HepG2 (cell line): ENCODE measurements at regions not wholly inside any gene's neighbourhood (a gene's known extent, or its start where the extent isn't known, plus 50 kb on each side); places are given as distances from the start of the nearest gene placed in this dataset.

ENCODE experiments used
- ATM ChIP-seq: fragments of 450-650 bp; IDR thresholded peaks from 2 replicates; pipeline ENCODE4 v1.7.1; 2017; ENCODE audit warnings: mild to moderate bottlenecking, borderline replicate concordance
- CHCHD3 ChIP-seq: sonication (generic); formaldehyde crosslinking; IDR thresholded peaks from 2 replicates; pipeline ENCODE4 v1.8.0; 2022; ENCODE audit warnings: mild to moderate bottlenecking, missing genetic modification reagents, moderate library complexity
- CHD4 ChIP-seq: fragments of 200-600 bp; sonication (generic); IDR thresholded peaks from 2 replicates; pipeline ENCODE4 v1.7.0; 2017; ENCODE audit warnings: mild to moderate bottlenecking, low read length, borderline replicate concordance
- IRF2 ChIP-seq: IDR thresholded peaks from 2 replicates; pipeline ENCODE4 v1.6.1; 2018; ENCODE audit warnings: missing genetic modification reagents, missing compliant biosample characterization
- KLF13 ChIP-seq: sonication (generic); formaldehyde crosslinking; IDR thresholded peaks from 2 replicates; pipeline ENCODE4 v1.4.0; 2020; ENCODE audit warnings: mild to moderate bottlenecking, missing genetic modification reagents
- MAFG ChIP-seq: sonication (generic); formaldehyde crosslinking; IDR thresholded peaks from 2 replicates; pipeline ENCODE4 v1.5.1; 2020; ENCODE audit warnings: mild to moderate bottlenecking, missing genetic modification reagents
- MTF1 ChIP-seq: sonication (generic); formaldehyde crosslinking; IDR thresholded peaks from 2 replicates; pipeline ENCODE4 v1.5.0; 2020; ENCODE audit warnings: missing genetic modification reagents
- NONO ChIP-seq, 2 experiments: fragments of 450-650 bp in 1 of 2; sonication (generic) in 1 of 2; formaldehyde crosslinking in 1 of 2; IDR thresholded peaks in 1 of 2; conservative IDR thresholded peaks in 1 of 2; 2 replicates each; pipeline versions ENCODE4 v1.6.1 to v1.8.0; 2017 to 2022; ENCODE audit warnings: mild to moderate bottlenecking in 1 of 2, missing genetic modification reagents in 1 of 2, moderate library complexity in 1 of 2
- NR2C2 ChIP-seq: sonication (generic); formaldehyde crosslinking; IDR thresholded peaks from 2 replicates; pipeline ENCODE4 v1.4.0; 2020; ENCODE audit warnings: missing genetic modification reagents, mild to moderate bottlenecking, moderate library complexity, borderline replicate concordance
- PHF8 ChIP-seq: sonication (generic); formaldehyde crosslinking; IDR thresholded peaks from 2 replicates; pipeline ENCODE4 v1.5.0; 2020; ENCODE audit warnings: missing genetic modification reagents
- RARA ChIP-seq: IDR thresholded peaks from 2 replicates; pipeline ENCODE4 v1.6.1; 2016; ENCODE audit warnings: missing genetic modification reagents, missing compliant biosample characterization
- TAF15 ChIP-seq: fragments of 200-400 bp; formaldehyde crosslinking; IDR thresholded peaks from one replicate; pipeline ENCODE4 v1.6.1; 2018; ENCODE audit warnings: mild to moderate bottlenecking, low read depth, low read length; ENCODE audit not compliant: poor library complexity, severe bottlenecking
- U2AF2 ChIP-seq: fragments of 200-400 bp; formaldehyde crosslinking; IDR thresholded peaks from 2 replicates; pipeline ENCODE4 v1.6.1; 2017; ENCODE audit warnings: low read depth, mild to moderate bottlenecking, low read length
- ZFP90 ChIP-seq: sonication (generic); formaldehyde crosslinking; IDR thresholded peaks from 2 replicates; pipeline ENCODE4 v1.8.0; 2022; ENCODE audit warnings: missing genetic modification reagents, mild to moderate bottlenecking, inconsistent platforms, borderline replicate concordance
- ZNF484 ChIP-seq: sonication (generic); formaldehyde crosslinking; IDR thresholded peaks from 2 replicates; pipeline ENCODE4 v1.5.1; 2020; ENCODE audit warnings: mild to moderate bottlenecking, low read depth, missing genetic modification reagents, borderline replicate concordance
- ZNF543 ChIP-seq: sonication (generic); formaldehyde crosslinking; IDR thresholded peaks from 2 replicates; pipeline ENCODE4 v1.4.0; 2020; ENCODE audit warnings: mild to moderate bottlenecking, missing genetic modification reagents
- ZNF790 ChIP-seq: sonication (generic); formaldehyde crosslinking; IDR thresholded peaks from 2 replicates; pipeline ENCODE4 v1.8.0; 2022; ENCODE audit warnings: missing genetic modification reagents, mild to moderate bottlenecking, borderline replicate concordance
- TF ChIP-seq, protein P1 (sequence below): sonication (generic); formaldehyde crosslinking; IDR thresholded peaks from 2 replicates; pipeline ENCODE4 v1.5.1; 2020; ENCODE audit warnings: missing genetic modification reagents, mild to moderate bottlenecking, borderline replicate concordance
- TF ChIP-seq, protein P2 (sequence below): sonication (generic); formaldehyde crosslinking; conservative IDR thresholded peaks from 2 replicates; pipeline ENCODE4 v1.4.0; 2020; ENCODE audit warnings: missing genetic modification reagents
- TF ChIP-seq, protein P3 (sequence below): sonication (generic); formaldehyde crosslinking; IDR thresholded peaks from 2 replicates; pipeline ENCODE4 v1.5.1; 2020; ENCODE audit warnings: mild to moderate bottlenecking, missing genetic modification reagents, borderline replicate concordance

DNA sequence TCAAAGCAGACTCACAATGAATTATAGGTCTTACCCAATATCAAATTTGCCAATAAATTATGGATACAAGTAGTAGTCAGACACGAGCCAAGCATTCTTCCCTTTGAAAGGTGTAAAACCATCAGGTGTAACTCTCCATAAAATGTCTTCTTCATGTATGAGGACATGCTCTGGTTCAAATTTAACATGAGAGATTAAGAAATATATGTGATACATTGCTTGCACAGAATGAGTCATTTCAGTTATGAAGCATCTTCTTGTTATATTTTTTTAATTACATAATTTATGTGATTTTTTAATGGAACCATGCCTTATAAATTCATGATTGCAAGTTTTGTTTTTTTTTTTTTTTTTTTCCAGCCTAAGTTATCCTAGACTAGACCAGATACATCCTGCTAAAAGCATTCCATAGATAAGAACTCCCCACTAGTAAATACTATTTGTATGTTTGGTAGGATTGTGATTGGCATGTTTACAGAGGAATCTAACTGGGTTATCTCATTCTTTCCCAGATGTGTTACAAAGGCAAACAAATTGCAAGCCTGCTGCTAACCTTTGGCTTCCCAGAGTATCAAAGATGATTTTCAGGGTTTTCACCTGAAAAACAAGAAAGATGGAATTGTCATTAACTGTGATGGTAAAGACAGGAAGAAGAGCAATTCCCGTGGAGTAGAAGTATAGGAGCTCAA lies 621.9 kb downstream of the XIRP2 start (continued):
- TF ChIP-seq ZNF484 (CRISPR knock-in tag) (no peak), NONO (IDR thresholded peaks at IDR 0.05) (no peak), NONO (CRISPR knock-in tag; conservative IDR thresholded peaks at IDR 0.05) (0 out of 2 replicates have a peak, but pooled peaks have one; percentile 28), PHF8 (CRISPR knock-in tag) (no peak), MTF1 (CRISPR knock-in tag) (no peak), U2AF2 (no peak), ZNF543 (CRISPR knock-in tag) (no peak), MAFG (CRISPR knock-in tag) (no peak), ZFP90 (CRISPR knock-in tag) (no peak), KLF13 (no peak), IRF2 (CRISPR knock-in tag) (peak; percentile 44; the same call in 1 of the 2 replicates), TAF15 (no peak), ZNF790 (CRISPR knock-in tag) (no peak), CHCHD3 (CRISPR knock-in tag) (no peak), RARA (peak; percentile 80), ATM (no peak), NR2C2 (CRISPR knock-in tag) (no peak), CHD4 (peak; percentile 53; the same call in 1 of the 2 replicates)
- TF ChIP-seq, protein P1, sequence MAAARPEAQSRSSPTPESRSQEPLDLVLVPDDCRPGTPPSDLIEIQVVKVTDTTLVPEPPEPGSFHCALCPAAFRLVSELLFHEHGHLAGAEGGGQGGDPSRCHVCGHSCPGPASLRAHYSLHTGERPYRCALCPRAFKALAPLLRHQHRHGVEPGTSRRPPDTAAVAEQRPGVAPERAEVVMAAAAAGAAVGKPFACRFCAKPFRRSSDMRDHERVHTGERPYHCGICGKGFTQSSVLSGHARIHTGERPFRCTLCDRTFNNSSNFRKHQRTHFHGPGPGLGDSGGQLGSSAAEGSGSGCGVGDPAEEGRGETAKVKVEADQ (CRISPR knock-in tag) = no peak
- TF ChIP-seq, protein P2, sequence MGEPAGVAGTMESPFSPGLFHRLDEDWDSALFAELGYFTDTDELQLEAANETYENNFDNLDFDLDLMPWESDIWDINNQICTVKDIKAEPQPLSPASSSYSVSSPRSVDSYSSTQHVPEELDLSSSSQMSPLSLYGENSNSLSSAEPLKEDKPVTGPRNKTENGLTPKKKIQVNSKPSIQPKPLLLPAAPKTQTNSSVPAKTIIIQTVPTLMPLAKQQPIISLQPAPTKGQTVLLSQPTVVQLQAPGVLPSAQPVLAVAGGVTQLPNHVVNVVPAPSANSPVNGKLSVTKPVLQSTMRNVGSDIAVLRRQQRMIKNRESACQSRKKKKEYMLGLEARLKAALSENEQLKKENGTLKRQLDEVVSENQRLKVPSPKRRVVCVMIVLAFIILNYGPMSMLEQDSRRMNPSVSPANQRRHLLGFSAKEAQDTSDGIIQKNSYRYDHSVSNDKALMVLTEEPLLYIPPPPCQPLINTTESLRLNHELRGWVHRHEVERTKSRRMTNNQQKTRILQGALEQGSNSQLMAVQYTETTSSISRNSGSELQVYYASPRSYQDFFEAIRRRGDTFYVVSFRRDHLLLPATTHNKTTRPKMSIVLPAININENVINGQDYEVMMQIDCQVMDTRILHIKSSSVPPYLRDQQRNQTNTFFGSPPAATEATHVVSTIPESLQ (CRISPR knock-in tag) = no peak
- TF ChIP-seq, protein P3, sequence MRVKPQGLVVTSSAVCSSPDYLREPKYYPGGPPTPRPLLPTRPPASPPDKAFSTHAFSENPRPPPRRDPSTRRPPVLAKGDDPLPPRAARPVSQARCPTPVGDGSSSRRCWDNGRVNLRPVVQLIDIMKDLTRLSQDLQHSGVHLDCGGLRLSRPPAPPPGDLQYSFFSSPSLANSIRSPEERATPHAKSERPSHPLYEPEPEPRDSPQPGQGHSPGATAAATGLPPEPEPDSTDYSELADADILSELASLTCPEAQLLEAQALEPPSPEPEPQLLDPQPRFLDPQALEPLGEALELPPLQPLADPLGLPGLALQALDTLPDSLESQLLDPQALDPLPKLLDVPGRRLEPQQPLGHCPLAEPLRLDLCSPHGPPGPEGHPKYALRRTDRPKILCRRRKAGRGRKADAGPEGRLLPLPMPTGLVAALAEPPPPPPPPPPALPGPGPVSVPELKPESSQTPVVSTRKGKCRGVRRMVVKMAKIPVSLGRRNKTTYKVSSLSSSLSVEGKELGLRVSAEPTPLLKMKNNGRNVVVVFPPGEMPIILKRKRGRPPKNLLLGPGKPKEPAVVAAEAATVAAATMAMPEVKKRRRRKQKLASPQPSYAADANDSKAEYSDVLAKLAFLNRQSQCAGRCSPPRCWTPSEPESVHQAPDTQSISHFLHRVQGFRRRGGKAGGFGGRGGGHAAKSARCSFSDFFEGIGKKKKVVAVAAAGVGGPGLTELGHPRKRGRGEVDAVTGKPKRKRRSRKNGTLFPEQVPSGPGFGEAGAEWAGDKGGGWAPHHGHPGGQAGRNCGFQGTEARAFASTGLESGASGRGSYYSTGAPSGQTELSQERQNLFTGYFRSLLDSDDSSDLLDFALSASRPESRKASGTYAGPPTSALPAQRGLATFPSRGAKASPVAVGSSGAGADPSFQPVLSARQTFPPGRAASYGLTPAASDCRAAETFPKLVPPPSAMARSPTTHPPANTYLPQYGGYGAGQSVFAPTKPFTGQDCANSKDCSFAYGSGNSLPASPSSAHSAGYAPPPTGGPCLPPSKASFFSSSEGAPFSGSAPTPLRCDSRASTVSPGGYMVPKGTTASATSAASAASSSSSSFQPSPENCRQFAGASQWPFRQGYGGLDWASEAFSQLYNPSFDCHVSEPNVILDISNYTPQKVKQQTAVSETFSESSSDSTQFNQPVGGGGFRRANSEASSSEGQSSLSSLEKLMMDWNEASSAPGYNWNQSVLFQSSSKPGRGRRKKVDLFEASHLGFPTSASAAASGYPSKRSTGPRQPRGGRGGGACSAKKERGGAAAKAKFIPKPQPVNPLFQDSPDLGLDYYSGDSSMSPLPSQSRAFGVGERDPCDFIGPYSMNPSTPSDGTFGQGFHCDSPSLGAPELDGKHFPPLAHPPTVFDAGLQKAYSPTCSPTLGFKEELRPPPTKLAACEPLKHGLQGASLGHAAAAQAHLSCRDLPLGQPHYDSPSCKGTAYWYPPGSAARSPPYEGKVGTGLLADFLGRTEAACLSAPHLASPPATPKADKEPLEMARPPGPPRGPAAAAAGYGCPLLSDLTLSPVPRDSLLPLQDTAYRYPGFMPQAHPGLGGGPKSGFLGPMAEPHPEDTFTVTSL (CRISPR knock-in tag) = peak; percentile 91; the same call in 1 of the 2 replicates
